K562 (cell line): ENCODE measurements at regions not wholly inside any gene's neighbourhood (a gene's known extent, or its start where the extent isn't known, plus 50 kb on each side); places are given as distances from the start of the nearest gene placed in this dataset.

Experiments
- ATAC-seq: fragments of 200-7000 bp; cut with Tn5 transposase; 3 replicates; pipeline ENCODE4 v1.9.1; 2020; ENCODE audit warnings: moderate library complexity
- BruUV-seq: library from RNA; stranded (reverse); fragments of 400-500 nt; replicated peaks from 2 replicates; lab custom pipeline; 2021; lab: Mats Ljungman, UMichigan
- CTCF ChIA-PET: fragments of 300-600 bp; formaldehyde crosslinking; extraction: SDS; loops from one replicate; lab custom pipeline; 2021; ENCODE audit warnings: low intra/inter-chr PET ratio; lab: Yijun Ruan, JAX
- POLR2A ChIA-PET: fragments of 300-600, 350-650 bp; sonication (Branson Sonifier 250); formaldehyde crosslinking; extraction: SDS; loops from one replicate; lab custom pipeline; 2021; ENCODE audit warnings: antibody characterized with exemption, inconsistent platforms; lab: Yijun Ruan, JAX
- DNase-seq, 4 experiments: peaks; one replicate each; pipeline versions ENCODE4 v3.0.0 to v3.0.0-alpha.2; 2011 to 2018; ENCODE audit warnings: low spot score in 3 of 4, mixed read lengths in 3 of 4; ENCODE audit errors: extremely low read depth in 1 of 4
- FAIRE-seq: peaks from 2 replicates; lab custom pipeline; 2011; peaks lifted over from hg19 to GRCh38; lab: Jason Lieb, UNC
- H2AFZ ChIP-seq: 2 replicates; pipeline ENCODE4 v1.6.0; 2011; ENCODE audit warnings: low read depth, low read length, control low read depth, inconsistent platforms
- H3K27ac ChIP-seq: fragments of 200-600 bp; 3 replicates; pipeline ENCODE4 v1.8.0; 2011; ENCODE audit warnings: low read depth, mild to moderate bottlenecking, control low read depth, inconsistent platforms, low read length, moderate library complexity, mixed read lengths; ENCODE audit errors: extremely low read depth
- H3K27me3 ChIP-seq, 2 experiments: fragments of 300-600 bp in 1 of 2; 2 replicates in 1 of 2; 3 replicates in 1 of 2; pipeline versions ENCODE4 v1.6.0 to v1.8.0; 2011; ENCODE audit warnings: inconsistent platforms in 2 of 2, low read length in 2 of 2, mild to moderate bottlenecking in 1 of 2, mixed read lengths in 1 of 2, moderate library complexity in 1 of 2; ENCODE audit not compliant: control insufficient read depth in 2 of 2, insufficient read depth in 2 of 2
- H3K36me3 ChIP-seq: fragments of 300-600 bp; 3 replicates; pipeline ENCODE4 v1.8.0; 2011; ENCODE audit warnings: mild to moderate bottlenecking, low read length, inconsistent platforms; ENCODE audit not compliant: control insufficient read depth, insufficient read depth
- H3K4me1 ChIP-seq, 2 experiments: fragments of 200-600 bp in 1 of 2; replicated peaks in 1 of 2; 2 replicates in 1 of 2; 3 replicates in 1 of 2; pipeline versions ENCODE4 v1.5.1 to v1.8.0; 2011; ENCODE audit warnings: inconsistent platforms in 2 of 2, low read length in 2 of 2, mild to moderate bottlenecking in 1 of 2, mixed read lengths in 1 of 2, moderate library complexity in 1 of 2; ENCODE audit not compliant: control insufficient read depth in 2 of 2, insufficient read depth in 2 of 2
- H3K4me2 ChIP-seq: 2 replicates; pipeline ENCODE4 v1.6.1; 2011; ENCODE audit warnings: low read length, control low read depth, inconsistent platforms, mixed read lengths; ENCODE audit not compliant: insufficient read depth
- H3K4me3 ChIP-seq: fragments of 200-600 bp; sonication (generic), shearing (Covaris generic); 2 replicates; pipeline ENCODE4 v1.5.1; 2016; ENCODE audit warnings: control low read depth, inconsistent platforms
- H3K79me2 ChIP-seq: fragments of 200-600 bp; 3 replicates; pipeline ENCODE4 v1.8.0; 2011; ENCODE audit warnings: low read length, inconsistent platforms; ENCODE audit not compliant: control insufficient read depth, insufficient read depth
- H3K9ac ChIP-seq, 2 experiments: 2 replicates each; pipeline versions ENCODE4 v1.6.0 to v1.6.1; 2011; ENCODE audit warnings: low read depth in 2 of 2, low read length in 2 of 2, control low read depth in 1 of 2, inconsistent platforms in 1 of 2, mild to moderate bottlenecking in 1 of 2, mixed read lengths in 1 of 2; ENCODE audit not compliant: insufficient read depth in 1 of 2
- H3K9me1 ChIP-seq: one replicate; pipeline ENCODE4 v1.6.0; 2011; ENCODE audit warnings: inconsistent platforms, mild to moderate bottlenecking, low read length, moderate library complexity; ENCODE audit not compliant: control insufficient read depth, insufficient read depth
- H3K9me3 ChIP-seq: replicated peaks from 2 replicates; pipeline ENCODE4 v1.5.1; 2011; ENCODE audit warnings: low read depth, low read length, inconsistent platforms; ENCODE audit not compliant: control insufficient read depth, insufficient read depth
- H4K20me1 ChIP-seq: replicated peaks from 2 replicates; pipeline ENCODE4 v1.6.1; 2011; ENCODE audit warnings: low read length, inconsistent platforms, mixed read lengths; ENCODE audit not compliant: control insufficient read depth, insufficient read depth
- CREB3 ChIP-seq: fragments of 450-650 bp; conservative IDR thresholded peaks from 2 replicates; pipeline ENCODE4 v1.6.1; 2016; ENCODE audit warnings: missing genetic modification characterization, low read depth, mild to moderate bottlenecking, missing compliant biosample characterization, moderate library complexity
- DDX20 ChIP-seq: fragments of 450-650 bp; IDR thresholded peaks from 2 replicates; pipeline ENCODE4 v1.6.1; 2016; ENCODE audit warnings: missing genetic modification characterization, low read depth, mild to moderate bottlenecking, missing compliant biosample characterization, moderate library complexity
- ETV5 ChIP-seq: sonication (generic); formaldehyde crosslinking; IDR thresholded peaks from 2 replicates; pipeline ENCODE4 v1.4.0; 2020; ENCODE audit warnings: low read depth, mild to moderate bottlenecking, missing genetic modification reagents
- HDAC3 ChIP-seq: fragments of 450-650 bp; IDR thresholded peaks from 2 replicates; pipeline ENCODE4 v1.6.1; 2018; ENCODE audit warnings: borderline replicate concordance, mild to moderate bottlenecking, moderate library complexity; ENCODE audit not compliant: partially characterized antibody
- HNRNPK ChIP-seq: fragments of 200-400 bp; formaldehyde crosslinking; IDR thresholded peaks from one replicate; pipeline ENCODE4 v1.6.1; 2018; ENCODE audit warnings: mild to moderate bottlenecking, low read depth, low read length; ENCODE audit not compliant: poor library complexity, severe bottlenecking
- MEF2A ChIP-seq: IDR thresholded peaks from 2 replicates; pipeline ENCODE4 v1.6.1; 2011; ENCODE audit warnings: low read depth, mild to moderate bottlenecking, low read length, moderate library complexity; ENCODE audit not compliant: control insufficient read depth
- SMAD2 ChIP-seq: fragments of 150-350 bp; IDR thresholded peaks from 2 replicates; pipeline ENCODE4 v1.6.1; 2014; ENCODE audit warnings: low read depth, mild to moderate bottlenecking, low read length
- SRSF9 ChIP-seq: fragments of 200-400 bp; formaldehyde crosslinking; IDR thresholded peaks from 2 replicates; pipeline ENCODE4 v1.6.1; 2017; ENCODE audit warnings: low read depth, low read length, borderline replicate concordance
- XRCC4 ChIP-seq: IDR thresholded peaks from one replicate; pipeline ENCODE4 v1.6.1; 2011; ENCODE audit not compliant: insufficient read depth, insufficient read length; ENCODE audit errors: extremely low read depth
- ZNF79 ChIP-seq: fragments of 250-450 bp; sonication (Bioruptor Pico); IDR thresholded peaks from 2 replicates; pipeline ENCODE4 v1.4.0; 2020; ENCODE audit warnings: low read depth, mild to moderate bottlenecking, moderate library complexity
- WGBS: fragments of 100-300 bp; shearing (Covaris generic); methylation state at CpG from one replicate; pipeline ENCODE4 v1.1.6; 2016; ENCODE audit warnings: low coverage, mixed read lengths; ENCODE audit not compliant: insufficient coverage; ENCODE audit errors: missing lambda C conversion rate; 5-methylcytosine and 5-hydroxymethylcytosine counted together
- in situ Hi-C: fragments of 300-500 bp; cut with MboI; formaldehyde crosslinking; loops from 4 replicates; pipeline ENCODE4 v1.15.0; 2018; ENCODE audit warnings: inconsistent platforms, mixed read lengths
- intact Hi-C: fragments of 100-400 bp; cut with micrococcal nuclease; formaldehyde crosslinking; loops from 2 replicates; pipeline ENCODE4 v1.14.2; 2022

- no peak for ATAC-seq
- WGBS: 3% methylated on average over 4 of the region's 4 CpGs
- no peak overlapping the region for H3K4me2 ChIP-seq
- POLR2A ChIA-PET: interaction anchor here (0.7 kb wide), 1 partner anchor 30 kb away, joined by 3 read pairs; no protein-coding TSS in a partner anchor
- CTCF ChIA-PET: no interaction called here
- no peak overlapping the region for H3K27ac ChIP-seq
- TF ChIP-seq DDX20 (tag): no peak
- TF ChIP-seq CREB3 (tag): no peak
- TF ChIP-seq ETV5 (CRISPR knock-in tag): no peak
- TF ChIP-seq SRSF9: no peak
- TF ChIP-seq HDAC3: no peak
- TF ChIP-seq MEF2A: no peak
- no peak for TF ChIP-seq HNRNPK
- no peak for TF ChIP-seq ZNF79
- no peak for TF ChIP-seq SMAD2
- TF ChIP-seq XRCC4: no peak
- no TSS peak for BruUV-seq
- no peak overlapping the region for H3K9ac ChIP-seq
- H3K9me3 ChIP-seq: peaks cover 8% of the 10 kb centered on the region
- H3K4me3 ChIP-seq: no peak overlapping the region
- H3K79me2 ChIP-seq: no peaks in the 10 kb centered on the region
- in situ Hi-C loops: no loop called here
- H3K36me3 ChIP-seq: no peaks in the 10 kb centered on the region
- DNase-seq: no peak
- no peaks in the 10 kb centered on the region for H4K20me1 ChIP-seq
- no peak overlapping the region for H2AFZ ChIP-seq
- no peak for FAIRE-seq
- no peaks in the 10 kb centered on the region for H3K9me1 ChIP-seq
- no peaks in the 10 kb centered on the region for H3K4me1 ChIP-seq
- intact Hi-C loops: no loop called here
- peaks cover 5 to 11% of the 10 kb centered on the region in 2 experiments; a peak in 3 of 5 replicates for H3K27me3 ChIP-seq
Observed at GRCh38 chr16:86110726-86111125, 211.8 kb downstream of the IRF8 start.
